CD4-positive, alpha-beta T cell treated with Interleukin-2 at 100 ng/mL for 4 hours (primary cell): ENCODE measurements at regions not wholly inside any gene's neighbourhood (a gene's known extent, or its start where the extent isn't known, plus 50 kb on each side); places are given as distances from the start of the nearest gene placed in this dataset.

Experiments used
- DNase-seq: peaks from one replicate; pipeline ENCODE4 v3.0.0-alpha.2; 2020; ENCODE audit warnings: low spot score

GRCh38 chrX:22325096-22325495, 52.4 kb downstream of the CBLL2 start:
- no peak for DNase-seq

GRCh38 chrX:22329783-22330182, 57.1 kb downstream of the CBLL2 start:
- no peak for DNase-seq

GRCh38 chrX:22338740-22339139, 66.0 kb downstream of the CBLL2 start:
- no peak for DNase-seq

GRCh38 chrX:22339459-22339858, 66.7 kb downstream of the CBLL2 start:
- DNase-seq = no peak

GRCh38 chrX:22340022-22340616, 67.4 kb downstream of the CBLL2 start:
- no peak for DNase-seq

GRCh38 chrX:22343192-22343591, 70.5 kb downstream of the CBLL2 start:
- no peak for DNase-seq

GRCh38 chrX:22345884-22346283, 73.2 kb downstream of the CBLL2 start:
- no peak for DNase-seq

GRCh38 chrX:22347491-22347890, 74.8 kb downstream of the CBLL2 start:
- DNase-seq = no peak

- no peak for DNase-seq
Measured at GRCh38 chrX:22349116-22349515, 76.4 kb downstream of the CBLL2 start.

- no peak for DNase-seq
Measured at GRCh38 chrX:22351076-22351475, 78.4 kb downstream of the CBLL2 start.

- DNase-seq = no peak
Measured at GRCh38 chrX:22351966-22352365, 79.3 kb downstream of the CBLL2 start.

GRCh38 chrX:22357621-22358020, 84.9 kb downstream of the CBLL2 start:
- DNase-seq = no peak

- DNase-seq = no peak
Measured at GRCh38 chrX:22360129-22360528, 87.4 kb downstream of the CBLL2 start.

- DNase-seq = no peak
Measured at GRCh38 chrX:22365460-22365859, 92.7 kb downstream of the CBLL2 start.

- DNase-seq = no peak
Measured at GRCh38 chrX:22366166-22366702, 93.5 kb downstream of the CBLL2 start.

GRCh38 chrX:22366906-22367305, 94.2 kb downstream of the CBLL2 start:
- no peak for DNase-seq

- DNase-seq = no peak
Measured at GRCh38 chrX:22373094-22373493, 100.4 kb downstream of the CBLL2 start.

- DNase-seq = no peak
Measured at GRCh38 chrX:22373766-22374165, 101.1 kb downstream of the CBLL2 start.

- no peak for DNase-seq
Measured at GRCh38 chrX:22376369-22376768, 103.7 kb downstream of the CBLL2 start.

GRCh38 chrX:22378296-22378695, 105.6 kb downstream of the CBLL2 start:
- DNase-seq = no peak

GRCh38 chrX:22383988-22384387, 111.3 kb downstream of the CBLL2 start:
- no peak for DNase-seq

- no peak for DNase-seq
Measured at GRCh38 chrX:22389556-22390179, 117.0 kb downstream of the CBLL2 start.

- no peak for DNase-seq
Measured at GRCh38 chrX:22392133-22392948, 119.6 kb downstream of the CBLL2 start.
